Neural cell (in vitro differentiated cells): ENCODE measurements at regions not wholly inside any gene's neighbourhood (a gene's known extent, or its start where the extent isn't known, plus 50 kb on each side); places are given as distances from the start of the nearest gene placed in this dataset.
"Not testable (repeated sequence)": the region's sequence is repeated elsewhere in the genome, so short reads cannot be mapped to it uniquely, and the experiment has no call there.

Source experiments
- H2AFZ ChIP-seq: fragments of 200-600, 300-800 bp; sonication (generic), shearing (Covaris generic); 2 replicates; pipeline ENCODE4 v1.6.0; 2014; ENCODE audit warnings: low read depth, mild to moderate bottlenecking, antibody characterized with exemption, low read length, moderate library complexity
- H3F3A ChIP-seq: fragments of 200-600 bp; shearing (Covaris generic); 2 replicates; pipeline ENCODE4 v1.6.1; 2016; ENCODE audit warnings: mild to moderate bottlenecking, moderate library complexity, mixed read lengths, antibody characterized with exemption, low read length; ENCODE audit not compliant: insufficient read depth, poor library complexity, severe bottlenecking
- H3K27ac ChIP-seq: fragments of 200-600, 300-800 bp; sonication (generic), shearing (Covaris generic); 2 replicates; pipeline ENCODE4 v1.5.1; 2014; ENCODE audit warnings: mild to moderate bottlenecking, low read length, moderate library complexity
- H3K27me3 ChIP-seq: fragments of 300-800, 200-600 bp; sonication (generic), shearing (Covaris generic); 2 replicates; pipeline ENCODE4 v1.6.0; 2014; ENCODE audit warnings: mild to moderate bottlenecking, low read depth, low read length, moderate library complexity; ENCODE audit not compliant: insufficient read depth
- H3K36me3 ChIP-seq: fragments of 300-800, 200-600 bp; sonication (generic), shearing (Covaris generic); 2 replicates; pipeline ENCODE4 v1.5.1; 2014; ENCODE audit warnings: mild to moderate bottlenecking, antibody characterized with exemption, low read length, moderate library complexity; ENCODE audit not compliant: insufficient read depth
- H3K4me2 ChIP-seq: fragments of 300-800, 200-600 bp; sonication (generic), shearing (Covaris generic); 2 replicates; pipeline ENCODE4 v1.6.0; 2014; ENCODE audit warnings: mild to moderate bottlenecking, low read length
- H3K4me3 ChIP-seq: fragments of 300-800, 200-600 bp; sonication (generic), shearing (Covaris generic); 2 replicates; pipeline ENCODE4 v1.5.1; 2014; ENCODE audit warnings: mild to moderate bottlenecking, low read length, moderate library complexity
- H3K79me2 ChIP-seq: fragments of 200-600 bp; shearing (Covaris generic); replicated peaks from 2 replicates; pipeline ENCODE4 v1.6.0; 2014; ENCODE audit warnings: mild to moderate bottlenecking, low read length, moderate library complexity; ENCODE audit not compliant: insufficient read depth
- H3K9ac ChIP-seq: fragments of 300-800, 200-600 bp; sonication (generic), shearing (Covaris generic); 2 replicates; pipeline ENCODE4 v1.6.1; 2016; ENCODE audit warnings: mild to moderate bottlenecking, low read length, mixed read lengths
- H3K9me2 ChIP-seq: fragments of 200-600 bp; shearing (Covaris generic); 2 replicates; pipeline ENCODE4 v1.6.1; 2016; ENCODE audit warnings: mild to moderate bottlenecking, low read length, mixed read lengths; ENCODE audit not compliant: insufficient read depth
- H3K9me3 ChIP-seq: fragments of 200-600, 300-800 bp; sonication (generic), shearing (Covaris generic); 2 replicates; pipeline ENCODE4 v1.6.1; 2016; ENCODE audit warnings: mild to moderate bottlenecking, mixed run types, low read length, moderate library complexity, mixed read lengths
- H4K20me1 ChIP-seq: fragments of 200-600 bp; shearing (Covaris generic); 2 replicates; pipeline ENCODE4 v1.6.1; 2016; ENCODE audit warnings: mild to moderate bottlenecking, mixed run types; ENCODE audit not compliant: insufficient read depth
- EP300 ChIP-seq: fragments of 450-650 bp; conservative IDR thresholded peaks from 2 replicates; pipeline ENCODE4 v1.6.1; 2014; ENCODE audit warnings: antibody characterized with exemption, mild to moderate bottlenecking, moderate library complexity; ENCODE audit not compliant: poor library complexity, severe bottlenecking
- EZH2 ChIP-seq: fragments of 200-600, 300-800 bp; shearing (Covaris generic), sonication (generic); IDR thresholded peaks from 2 replicates; pipeline ENCODE4 v1.6.1; 2014; ENCODE audit warnings: antibody characterized with exemption, low read length, borderline replicate concordance, mild to moderate bottlenecking; ENCODE audit not compliant: insufficient read depth, poor library complexity, severe bottlenecking
- MXI1 ChIP-seq: fragments of 450-650 bp; conservative IDR thresholded peaks from 2 replicates; pipeline ENCODE4 v1.6.1; 2014; ENCODE audit warnings: antibody characterized with exemption, mild to moderate bottlenecking; ENCODE audit not compliant: poor library complexity, severe bottlenecking
- POLR2AphosphoS5 ChIP-seq: IDR thresholded peaks from 2 replicates; pipeline ENCODE4 v1.6.1; 2012
- RAD21 ChIP-seq: fragments of 450-650 bp; conservative IDR thresholded peaks from 2 replicates; pipeline ENCODE4 v1.6.1; 2014; ENCODE audit warnings: antibody characterized with exemption, mild to moderate bottlenecking, moderate library complexity
- SMC3 ChIP-seq: fragments of 450-650 bp; conservative IDR thresholded peaks from 2 replicates; pipeline ENCODE4 v1.6.1; 2014; ENCODE audit warnings: antibody characterized with exemption, mild to moderate bottlenecking, moderate library complexity; ENCODE audit not compliant: poor library complexity
- TAF1 ChIP-seq: IDR thresholded peaks from 2 replicates; pipeline ENCODE4 v1.6.1; 2012; ENCODE audit warnings: low read depth
- TF ChIP-seq, protein P1 (sequence below): IDR thresholded peaks from 2 replicates; pipeline ENCODE4 v1.6.1; 2012; ENCODE audit warnings: borderline replicate concordance
- TF ChIP-seq, protein P2 (sequence below): fragments of 450-650 bp; IDR thresholded peaks from 2 replicates; pipeline ENCODE4 v1.5.1; 2014; ENCODE audit warnings: antibody characterized with exemption, mild to moderate bottlenecking, moderate library complexity; ENCODE audit not compliant: poor library complexity, severe bottlenecking

GRCh38 chr9:78994471-78994870, 577.3 kb upstream of the TLE4 start:
- H3K9ac ChIP-seq = no peak overlapping the region
- no peaks in the 10 kb centered on the region for H3K27me3 ChIP-seq
- H3K79me2 ChIP-seq = no peaks in the 10 kb centered on the region
- no peaks in the 10 kb centered on the region for H3K9me3 ChIP-seq
- no peaks in the 10 kb centered on the region for H4K20me1 ChIP-seq
- no peak overlapping the region for H2AFZ ChIP-seq
- no peak overlapping the region for H3K4me3 ChIP-seq
- no peaks in the 10 kb centered on the region for H3K9me2 ChIP-seq
- TF ChIP-seq POLR2AphosphoS5 = no peak
- no peak for TF ChIP-seq SMC3
- TF ChIP-seq EZH2 = no peak
- TF ChIP-seq TAF1 = no peak
- TF ChIP-seq EP300 = no peak
- TF ChIP-seq MXI1 = no peak
- TF ChIP-seq, protein P1, sequence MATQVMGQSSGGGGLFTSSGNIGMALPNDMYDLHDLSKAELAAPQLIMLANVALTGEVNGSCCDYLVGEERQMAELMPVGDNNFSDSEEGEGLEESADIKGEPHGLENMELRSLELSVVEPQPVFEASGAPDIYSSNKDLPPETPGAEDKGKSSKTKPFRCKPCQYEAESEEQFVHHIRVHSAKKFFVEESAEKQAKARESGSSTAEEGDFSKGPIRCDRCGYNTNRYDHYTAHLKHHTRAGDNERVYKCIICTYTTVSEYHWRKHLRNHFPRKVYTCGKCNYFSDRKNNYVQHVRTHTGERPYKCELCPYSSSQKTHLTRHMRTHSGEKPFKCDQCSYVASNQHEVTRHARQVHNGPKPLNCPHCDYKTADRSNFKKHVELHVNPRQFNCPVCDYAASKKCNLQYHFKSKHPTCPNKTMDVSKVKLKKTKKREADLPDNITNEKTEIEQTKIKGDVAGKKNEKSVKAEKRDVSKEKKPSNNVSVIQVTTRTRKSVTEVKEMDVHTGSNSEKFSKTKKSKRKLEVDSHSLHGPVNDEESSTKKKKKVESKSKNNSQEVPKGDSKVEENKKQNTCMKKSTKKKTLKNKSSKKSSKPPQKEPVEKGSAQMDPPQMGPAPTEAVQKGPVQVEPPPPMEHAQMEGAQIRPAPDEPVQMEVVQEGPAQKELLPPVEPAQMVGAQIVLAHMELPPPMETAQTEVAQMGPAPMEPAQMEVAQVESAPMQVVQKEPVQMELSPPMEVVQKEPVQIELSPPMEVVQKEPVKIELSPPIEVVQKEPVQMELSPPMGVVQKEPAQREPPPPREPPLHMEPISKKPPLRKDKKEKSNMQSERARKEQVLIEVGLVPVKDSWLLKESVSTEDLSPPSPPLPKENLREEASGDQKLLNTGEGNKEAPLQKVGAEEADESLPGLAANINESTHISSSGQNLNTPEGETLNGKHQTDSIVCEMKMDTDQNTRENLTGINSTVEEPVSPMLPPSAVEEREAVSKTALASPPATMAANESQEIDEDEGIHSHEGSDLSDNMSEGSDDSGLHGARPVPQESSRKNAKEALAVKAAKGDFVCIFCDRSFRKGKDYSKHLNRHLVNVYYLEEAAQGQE = no peak
- TF ChIP-seq, protein P2, sequence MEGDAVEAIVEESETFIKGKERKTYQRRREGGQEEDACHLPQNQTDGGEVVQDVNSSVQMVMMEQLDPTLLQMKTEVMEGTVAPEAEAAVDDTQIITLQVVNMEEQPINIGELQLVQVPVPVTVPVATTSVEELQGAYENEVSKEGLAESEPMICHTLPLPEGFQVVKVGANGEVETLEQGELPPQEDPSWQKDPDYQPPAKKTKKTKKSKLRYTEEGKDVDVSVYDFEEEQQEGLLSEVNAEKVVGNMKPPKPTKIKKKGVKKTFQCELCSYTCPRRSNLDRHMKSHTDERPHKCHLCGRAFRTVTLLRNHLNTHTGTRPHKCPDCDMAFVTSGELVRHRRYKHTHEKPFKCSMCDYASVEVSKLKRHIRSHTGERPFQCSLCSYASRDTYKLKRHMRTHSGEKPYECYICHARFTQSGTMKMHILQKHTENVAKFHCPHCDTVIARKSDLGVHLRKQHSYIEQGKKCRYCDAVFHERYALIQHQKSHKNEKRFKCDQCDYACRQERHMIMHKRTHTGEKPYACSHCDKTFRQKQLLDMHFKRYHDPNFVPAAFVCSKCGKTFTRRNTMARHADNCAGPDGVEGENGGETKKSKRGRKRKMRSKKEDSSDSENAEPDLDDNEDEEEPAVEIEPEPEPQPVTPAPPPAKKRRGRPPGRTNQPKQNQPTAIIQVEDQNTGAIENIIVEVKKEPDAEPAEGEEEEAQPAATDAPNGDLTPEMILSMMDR = no peak
- TF ChIP-seq RAD21 = no peak
- H3F3A ChIP-seq = no peaks in the 10 kb centered on the region
- no peak overlapping the region for H3K27ac ChIP-seq
- H3K4me2 ChIP-seq = no peak overlapping the region
- H3K36me3 ChIP-seq = no peaks in the 10 kb centered on the region

GRCh38 chr9:78994974-78995373, 576.8 kb upstream of the TLE4 start:
- not testable (repeated sequence) for H4K20me1 ChIP-seq, H2AFZ ChIP-seq, H3K9me3 ChIP-seq, H3K79me2 ChIP-seq, H3K4me3 ChIP-seq, H3K4me2 ChIP-seq, H3K27me3 ChIP-seq, H3K27ac ChIP-seq, H3K9me2 ChIP-seq, H3F3A ChIP-seq, H3K36me3 ChIP-seq, H3K9ac ChIP-seq

DNA sequence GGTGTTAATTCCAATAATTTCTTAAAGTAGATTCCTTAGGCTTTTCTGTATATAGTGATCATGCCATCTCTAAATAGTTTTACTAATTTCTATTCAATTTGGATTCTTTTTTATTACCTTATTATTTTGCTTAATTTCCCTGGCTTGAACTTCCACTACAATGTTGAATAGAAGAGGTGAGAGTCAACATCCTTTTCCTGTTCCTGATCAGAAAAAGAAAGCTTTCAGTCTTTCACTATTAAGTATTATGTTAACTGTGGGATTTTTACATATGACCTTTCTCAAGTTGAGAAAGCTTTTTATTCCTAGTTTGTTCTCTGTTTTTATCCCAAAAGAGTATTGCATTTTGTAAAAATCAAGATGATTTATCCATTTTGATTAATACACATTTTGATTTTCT, 574.5 kb upstream of the TLE4 start:
- Histone ChIP-seq H3K79me2 (no peaks in the 10 kb centered on the region), H3K9ac (no peak overlapping the region), H3F3A (no peaks in the 10 kb centered on the region), H3K4me2 (no peak overlapping the region), H3K36me3 (no peaks in the 10 kb centered on the region), H3K9me3 (no peaks in the 10 kb centered on the region), H4K20me1 (no peaks in the 10 kb centered on the region), H3K27me3 (no peaks in the 10 kb centered on the region), H2AFZ (no peak overlapping the region), H3K27ac (no peak overlapping the region), H3K9me2 (no peaks in the 10 kb centered on the region), H3K4me3 (no peak overlapping the region)
- TF ChIP-seq, protein P1 = no peak
- TF ChIP-seq, protein P2 = no peak
- TF ChIP-seq MXI1 (no peak), RAD21 (no peak), TAF1 (no peak), POLR2AphosphoS5 (no peak), SMC3 (no peak), EP300 (no peak), EZH2 (no peak)
